Stomach (tissue), 8 donors: ENCODE measurements at regions not wholly inside any gene's neighbourhood (a gene's known extent, or its start where the extent isn't known, plus 50 kb on each side); places are given as distances from the start of the nearest gene placed in this dataset.
A peak's percentile ranks its signal among the peaks of the same experiment; 100 is the strongest.

ENCODE experiments used
- DNase-seq, 2 donors: peaks; one replicate each; pipeline versions ENCODE4 v3.0.0 to v3.0.0-alpha.2; 2013 to 2019
- H3K27ac ChIP-seq, 5 donors: fragments of 200-600 bp in 4 of 5; sonication (generic) in 4 of 5; one replicate each; pipeline ENCODE4 v1.5.1; 2013 to 2019; ENCODE audit warnings: mild to moderate bottlenecking in 1 of 5, moderate library complexity in 1 of 5
- H3K27me3 ChIP-seq, 3 donors: fragments of 200-600 bp; sonication (generic); one replicate each; pipeline ENCODE4 v1.5.1; 2017 to 2019; ENCODE audit warnings: mixed run types in 1 of 3
- H3K36me3 ChIP-seq, 4 donors: fragments of 200-600 bp; sonication (generic); 1 replicate in 3 of 4; 2 replicates in 1 of 4; pipeline ENCODE4 v1.5.1; 2016 to 2019
- H3K4me1 ChIP-seq, 4 donors: fragments of 200-600 bp; sonication (generic); one replicate each; pipeline ENCODE4 v1.5.1; 2016 to 2019
- H3K4me3 ChIP-seq, 4 donors: fragments of 200-600 bp; sonication (generic) in 3 of 4; one replicate each; pipeline ENCODE4 v1.5.1; 2016 to 2019; ENCODE audit warnings: mild to moderate bottlenecking in 1 of 4
- H3K9me3 ChIP-seq, 4 donors: fragments of 200-600 bp; sonication (generic); one replicate each; pipeline ENCODE4 v1.5.1; 2016 to 2019
- CTCF ChIP-seq, 7 experiments: fragments of 450-650 bp in 4 of 7; fragments of 200-600 bp in 3 of 7; sonication (generic) in 3 of 7; IDR thresholded peaks; one replicate each; pipeline ENCODE4 v1.5.1; 2016 to 2019; ENCODE audit warnings: antibody characterized with exemption in 7 of 7, control low read depth in 2 of 7, mild to moderate bottlenecking in 1 of 7
- EP300 ChIP-seq: sonication (generic); formaldehyde crosslinking; IDR thresholded peaks from one replicate; pipeline ENCODE4 v1.6.1; 2017; ENCODE audit warnings: antibody characterized with exemption
- POLR2A ChIP-seq, 4 donors: fragments of 450-650 bp; IDR thresholded peaks; one replicate each; pipeline ENCODE4 v1.6.1; 2016; ENCODE audit warnings: antibody characterized with exemption in 4 of 4, control low read depth in 2 of 4, mild to moderate bottlenecking in 1 of 4, moderate library complexity in 1 of 4
- POLR2AphosphoS5 ChIP-seq, 3 donors: sonication (generic); formaldehyde crosslinking; IDR thresholded peaks; one replicate each; pipeline ENCODE4 v1.6.1; 2016; ENCODE audit warnings: antibody characterized with exemption in 3 of 3
- WGBS, 5 donors: extraction: QIAGEN DNeasy Blood & Tissue Kit in 3 of 5; methylation state at CpG; one replicate each; pipeline versions ENCODE4 v1.1.5 to v1.1.7; 2013 to 2018; 5-methylcytosine and 5-hydroxymethylcytosine counted together
- intact Hi-C: fragments of 100-400 bp; cut with DNase I; formaldehyde crosslinking; loops from one replicate; pipeline ENCODE4 v1.15.1; 2023; ENCODE audit warnings: low total_unique reads
- donor health status: healthy with polysubstance abuse.
- donor health status: Bipolar disorder and iron deficiency.
- donor health status: healthy.

- no peaks in the 10 kb centered on the region for H3K27me3 ChIP-seq
- H3K36me3 ChIP-seq = no peaks in the 10 kb centered on the region
- peak in 1 of 2 donors; percentile 40 for DNase-seq
- no peaks in the 10 kb centered on the region for H3K4me1 ChIP-seq
- WGBS, 5 donors = 75 to 97% (median 87%) methylated on average over 1 of the region's 1 CpG
- no peak overlapping the region for H3K4me3 ChIP-seq
- intact Hi-C loops = no loop called here
- TF ChIP-seq CTCF (IDR thresholded peaks at IDR 0.05) (no peak), POLR2A (IDR thresholded peaks at IDR 0.05) (no peak), EP300 (no peak), POLR2AphosphoS5 (IDR thresholded peaks at IDR 0.05) (no peak)
- H3K9me3 ChIP-seq = peaks cover 0 to 7% (median 0%) of the 10 kb centered on the region in 4 donors
- no peak overlapping the region for H3K27ac ChIP-seq
Observed at GRCh38 chr21:24096651-24097050, 1510.6 kb downstream of the MRPL39 start.

- H3K36me3 ChIP-seq = no peaks in the 10 kb centered on the region
- no peaks in the 10 kb centered on the region for H3K4me1 ChIP-seq
- H3K27ac ChIP-seq = no peak overlapping the region
- no peak overlapping the region for H3K4me3 ChIP-seq
- no peaks in the 10 kb centered on the region for H3K27me3 ChIP-seq
- intact Hi-C loops = no loop called here
- DNase-seq = no peak
- TF ChIP-seq POLR2AphosphoS5 (IDR thresholded peaks at IDR 0.05) (no peak), EP300 (no peak), POLR2A (IDR thresholded peaks at IDR 0.05) (no peak), CTCF (IDR thresholded peaks at IDR 0.05) (no peak)
- H3K9me3 ChIP-seq = no peaks in the 10 kb centered on the region
Observed at GRCh38 chr21:24093032-24093431, 1514.2 kb downstream of the MRPL39 start.

GRCh38 chr21:24076179-24076578 is 1531.1 kb downstream of the MRPL39 start:
- DNase-seq = peak in 1 of 2 donors; percentile 16
- Histone ChIP-seq H3K36me3 (no peaks in the 10 kb centered on the region), H3K27me3 (no peaks in the 10 kb centered on the region), H3K4me3 (no peak overlapping the region), H3K27ac (no peak overlapping the region), H3K9me3 (peaks cover 0 to 7% (median 0%) of the 10 kb centered on the region in 4 donors), H3K4me1 (no peaks in the 10 kb centered on the region)
- TF ChIP-seq EP300 = no peak
- TF ChIP-seq POLR2AphosphoS5 (IDR thresholded peaks at IDR 0.05) = no peak
- no peak for TF ChIP-seq CTCF (IDR thresholded peaks at IDR 0.05)
- TF ChIP-seq POLR2A (IDR thresholded peaks at IDR 0.05) = no peak
- intact Hi-C loops = no loop called here

GRCh38 chr21:24055696-24056095 is 1551.6 kb downstream of the MRPL39 start:
- 78 to 84% (median 81%) methylated on average over 3 of the region's 3 CpGs for WGBS, 5 donors
- no peak overlapping the region for H3K27ac ChIP-seq
- intact Hi-C loops = no loop called here

More at GRCh38 chr21:24055696-24056095, 1551.6 kb downstream of the MRPL39 start:
- H3K4me3 ChIP-seq = no peak overlapping the region
- no peaks in the 10 kb centered on the region for H3K4me1 ChIP-seq
- TF ChIP-seq EP300 = no peak
- TF ChIP-seq POLR2AphosphoS5 (IDR thresholded peaks at IDR 0.05) = no peak
- TF ChIP-seq CTCF (IDR thresholded peaks at IDR 0.05) = no peak
- TF ChIP-seq POLR2A (IDR thresholded peaks at IDR 0.05) = no peak
- H3K27me3 ChIP-seq = no peaks in the 10 kb centered on the region
- no peaks in the 10 kb centered on the region for H3K36me3 ChIP-seq
- DNase-seq = no peak
- no peaks in the 10 kb centered on the region for H3K9me3 ChIP-seq
